ENCODE measurements at regions not wholly inside any gene's neighbourhood (a gene's known extent, or its start where the extent isn't known, plus 50 kb on each side); places are given as distances from the start of the nearest gene placed in this dataset.

DNA sequence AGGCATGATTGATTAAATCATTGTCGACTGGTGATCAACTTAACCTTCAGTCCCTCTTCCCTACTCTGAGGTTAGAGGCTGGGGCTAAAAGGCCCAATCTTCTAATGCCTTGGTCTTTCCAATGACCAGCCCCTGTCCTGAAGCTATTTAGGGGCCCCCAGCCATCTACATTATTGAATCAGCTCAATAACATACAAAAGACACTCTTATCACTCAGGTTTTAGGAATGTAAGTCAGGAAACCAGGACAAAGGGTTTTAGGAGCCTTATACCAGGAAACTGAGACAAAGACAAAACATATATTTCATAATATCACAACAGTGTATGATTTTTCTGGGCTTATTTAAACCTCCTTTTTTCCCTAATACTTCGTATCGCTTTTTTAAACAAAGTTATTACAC is 198.6 kb downstream of the RNF152 start:
- Histone ChIP-seq H3K9me3 (peaks cover 0 to 7% (median 0%) of the 10 kb centered on the region in 4 donors), H3K27ac (no peak overlapping the region), H3K36me3 (no peaks in the 10 kb centered on the region), H3K27me3 (no peaks in the 10 kb centered on the region), H3K4me1 (no peaks in the 10 kb centered on the region), H3K4me3 (no peak overlapping the region)
- DNase-seq (ENCODE audit: low spot score in 2 of 2), result no peak
- 79 to 89% methylated on average over 3 of the region's 3 CpGs for WGBS, 2 donors
- TF ChIP-seq EP300 (IDR thresholded peaks at IDR 0.05) (no peak), POLR2A (IDR thresholded peaks at IDR 0.05) (no peak)
- TF ChIP-seq, protein P1, sequence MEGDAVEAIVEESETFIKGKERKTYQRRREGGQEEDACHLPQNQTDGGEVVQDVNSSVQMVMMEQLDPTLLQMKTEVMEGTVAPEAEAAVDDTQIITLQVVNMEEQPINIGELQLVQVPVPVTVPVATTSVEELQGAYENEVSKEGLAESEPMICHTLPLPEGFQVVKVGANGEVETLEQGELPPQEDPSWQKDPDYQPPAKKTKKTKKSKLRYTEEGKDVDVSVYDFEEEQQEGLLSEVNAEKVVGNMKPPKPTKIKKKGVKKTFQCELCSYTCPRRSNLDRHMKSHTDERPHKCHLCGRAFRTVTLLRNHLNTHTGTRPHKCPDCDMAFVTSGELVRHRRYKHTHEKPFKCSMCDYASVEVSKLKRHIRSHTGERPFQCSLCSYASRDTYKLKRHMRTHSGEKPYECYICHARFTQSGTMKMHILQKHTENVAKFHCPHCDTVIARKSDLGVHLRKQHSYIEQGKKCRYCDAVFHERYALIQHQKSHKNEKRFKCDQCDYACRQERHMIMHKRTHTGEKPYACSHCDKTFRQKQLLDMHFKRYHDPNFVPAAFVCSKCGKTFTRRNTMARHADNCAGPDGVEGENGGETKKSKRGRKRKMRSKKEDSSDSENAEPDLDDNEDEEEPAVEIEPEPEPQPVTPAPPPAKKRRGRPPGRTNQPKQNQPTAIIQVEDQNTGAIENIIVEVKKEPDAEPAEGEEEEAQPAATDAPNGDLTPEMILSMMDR (IDR thresholded peaks at IDR 0.05), result no peak

DNA sequence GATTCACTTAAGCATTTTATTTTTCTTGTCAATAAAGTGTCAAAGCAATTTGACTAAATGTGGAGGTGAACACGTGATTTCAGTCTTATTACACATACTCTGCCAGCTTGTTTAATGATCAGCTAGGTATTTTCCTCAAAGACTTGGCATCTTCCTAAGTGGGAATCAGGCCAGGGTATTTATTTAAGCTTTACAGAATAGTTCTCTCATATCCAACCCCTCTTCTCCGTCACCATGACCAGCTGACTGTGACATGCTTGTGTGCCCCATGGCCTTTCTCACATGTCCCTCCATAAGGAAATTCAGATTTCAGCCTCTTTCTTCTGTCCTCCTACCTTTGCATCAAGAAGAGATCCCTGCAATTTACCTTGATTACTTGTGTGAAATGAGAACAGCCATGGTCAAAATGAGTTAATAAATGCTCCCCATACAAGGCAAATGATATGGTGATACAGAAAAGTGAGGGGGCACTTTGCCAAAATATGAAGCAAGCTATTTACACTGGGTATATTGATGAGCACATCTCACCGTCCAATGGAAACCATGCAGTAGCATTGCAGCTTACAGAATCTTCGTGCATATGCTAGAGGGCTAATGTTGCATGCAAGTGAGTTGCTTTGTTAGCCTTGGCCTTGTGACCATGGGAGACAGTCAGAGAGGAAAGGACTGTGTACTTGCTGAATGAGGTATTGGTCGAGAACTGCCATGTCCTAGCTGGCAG is 202.2 kb downstream of the RNF152 start:
- no peaks in the 10 kb centered on the region for H3K27me3 ChIP-seq
- H3K27ac ChIP-seq, result no peak overlapping the region
- TF ChIP-seq, protein P1 (IDR thresholded peaks at IDR 0.05), result no peak
- H3K4me1 ChIP-seq, result no peaks in the 10 kb centered on the region
- WGBS, 2 donors, result 81 to 89% methylated on average over 5 of the region's 5 CpGs
- no peak overlapping the region for H3K4me3 ChIP-seq
- DNase-seq (ENCODE audit: low spot score in 2 of 2), result no peak
- peaks cover 0 to 6% (median 0%) of the 10 kb centered on the region in 4 donors for H3K9me3 ChIP-seq
- no peaks in the 10 kb centered on the region for H3K36me3 ChIP-seq

DNA sequence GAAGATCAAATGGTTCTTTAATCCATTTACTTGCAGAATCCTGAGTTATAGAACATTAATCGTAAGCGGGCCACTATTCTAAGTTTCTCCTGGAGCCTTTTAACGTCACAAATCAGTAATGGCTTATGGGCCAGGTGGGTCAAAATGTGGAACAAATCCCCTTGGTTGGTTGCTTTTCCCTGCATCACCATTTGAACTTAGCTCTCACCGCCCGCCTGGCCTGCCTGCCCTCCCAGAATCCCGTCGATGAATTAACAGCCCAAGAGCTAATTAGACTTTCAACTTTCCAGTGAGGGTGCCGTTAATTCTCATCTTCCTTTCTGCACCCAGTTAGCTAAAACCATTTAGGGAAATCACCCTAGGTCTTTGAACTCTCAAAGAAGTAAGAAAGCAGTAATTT is 205.5 kb downstream of the RNF152 start:
- no peak for DNase-seq (ENCODE audit: low spot score in 2 of 2)
- Histone ChIP-seq H3K4me1 (no peaks in the 10 kb centered on the region), H3K9me3 (no peaks in the 10 kb centered on the region), H3K27ac (no peak overlapping the region), H3K27me3 (no peaks in the 10 kb centered on the region), H3K36me3 (no peaks in the 10 kb centered on the region), H3K4me3 (no peak overlapping the region)
- TF ChIP-seq POLR2A (IDR thresholded peaks at IDR 0.05), result no peak
- TF ChIP-seq, protein P1 (IDR thresholded peaks at IDR 0.05), result no peak
- TF ChIP-seq EP300 (IDR thresholded peaks at IDR 0.05), result no peak
- 81 to 83% methylated on average over 8 of the region's 8 CpGs for WGBS, 2 donors

DNA sequence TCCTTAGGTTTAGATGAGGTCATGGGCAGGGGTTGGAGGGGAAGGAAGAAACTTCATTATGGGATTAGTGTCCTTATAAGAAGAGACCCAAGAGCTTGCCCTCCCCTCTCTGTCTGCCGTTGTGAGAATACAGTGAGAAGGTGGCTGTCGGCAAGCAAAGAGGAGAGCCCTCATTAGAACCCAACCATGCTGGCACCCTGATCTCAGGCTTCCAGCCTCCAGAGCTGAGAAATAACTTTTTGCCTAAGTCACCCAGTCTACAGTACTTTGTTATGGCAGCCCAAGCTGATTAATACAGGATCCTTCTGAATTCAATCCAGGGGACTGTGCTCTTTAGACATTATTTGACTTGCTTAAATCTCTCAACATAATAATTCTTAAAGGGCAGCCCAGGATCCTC is 209.0 kb downstream of the RNF152 start:
- TF ChIP-seq EP300 (IDR thresholded peaks at IDR 0.05), result no peak
- TF ChIP-seq, protein P1 (IDR thresholded peaks at IDR 0.05), result no peak
- no peak for TF ChIP-seq POLR2A (IDR thresholded peaks at IDR 0.05)
- Histone ChIP-seq H3K27ac (no peak overlapping the region), H3K9me3 (peaks cover 0 to 16% (median 0%) of the 10 kb centered on the region in 4 donors), H3K4me3 (no peak overlapping the region), H3K27me3 (no peaks in the 10 kb centered on the region), H3K4me1 (no peaks in the 10 kb centered on the region), H3K36me3 (no peaks in the 10 kb centered on the region)
- no peak for DNase-seq (ENCODE audit: low spot score in 2 of 2)
- WGBS, 2 donors, result 80 to 92% methylated on average over 2 of the region's 2 CpGs

DNA sequence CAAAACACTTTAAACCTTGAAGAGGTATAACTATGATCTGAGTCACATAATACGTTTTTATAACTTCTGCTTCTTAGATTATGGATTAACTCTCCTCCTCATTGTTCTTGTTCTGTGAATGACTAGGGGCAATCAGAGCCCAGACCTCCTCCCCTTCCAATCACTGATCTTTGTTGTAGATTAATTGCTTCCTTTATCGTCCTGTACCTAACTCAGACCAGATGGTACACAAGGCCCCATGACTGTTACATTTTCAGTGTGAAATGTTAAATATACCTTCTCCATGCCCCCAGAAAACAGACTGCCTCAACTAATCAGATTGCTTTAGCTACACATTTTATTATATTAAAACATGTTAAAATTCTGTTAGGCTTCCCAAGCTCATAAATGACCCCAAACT is 211.7 kb downstream of the RNF152 start:
- Histone ChIP-seq H3K27me3 (no peaks in the 10 kb centered on the region), H3K4me3 (no peak overlapping the region), H3K9me3 (peaks cover 0 to 16% (median 0%) of the 10 kb centered on the region in 4 donors), H3K27ac (no peak overlapping the region), H3K36me3 (no peaks in the 10 kb centered on the region), H3K4me1 (no peaks in the 10 kb centered on the region)
- TF ChIP-seq EP300 (IDR thresholded peaks at IDR 0.05), result no peak
- TF ChIP-seq POLR2A (IDR thresholded peaks at IDR 0.05), result no peak
- TF ChIP-seq, protein P1 (IDR thresholded peaks at IDR 0.05), result no peak
- DNase-seq (ENCODE audit: low spot score in 2 of 2), result no peak
- WGBS, 2 donors, result 57 to 73% methylated on average over 2 of the region's 2 CpGs

Measured in tibial nerve (tissue), 4 donors.